HepG2 (cell line): ENCODE measurements at regions not wholly inside any gene's neighbourhood (a gene's known extent, or its start where the extent isn't known, plus 50 kb on each side); places are given as distances from the start of the nearest gene placed in this dataset.

Experiments
- CC2D1A ChIP-seq: sonication (generic); formaldehyde crosslinking; IDR thresholded peaks from 2 replicates; pipeline ENCODE4 v1.8.1; 2023; ENCODE audit warnings: mild to moderate bottlenecking, missing genetic modification reagents
- ESRRA ChIP-seq: sonication (generic); formaldehyde crosslinking; IDR thresholded peaks from 2 replicates; pipeline ENCODE4 v1.5.1; 2020; ENCODE audit warnings: mild to moderate bottlenecking, low read depth, missing genetic modification reagents
- GABPA ChIP-seq, 2 experiments: IDR thresholded peaks; 2 replicates each; pipeline ENCODE4 v1.6.1; 2011 to 2016; ENCODE audit warnings: low read depth in 2 of 2, low read length in 1 of 2, missing biosample characterization in 1 of 2, missing genetic modification characterization in 1 of 2
- HDAC6 ChIP-seq: fragments of 200-600 bp; sonication (generic); IDR thresholded peaks from 2 replicates; pipeline ENCODE4 v1.7.0; 2017; ENCODE audit warnings: mild to moderate bottlenecking, antibody characterized with exemption, low read length, low read depth
- HMGA1 ChIP-seq: sonication (generic); formaldehyde crosslinking; conservative IDR thresholded peaks from 2 replicates; pipeline ENCODE4 v1.4.0; 2020; ENCODE audit warnings: missing genetic modification reagents
- KDM5B ChIP-seq: sonication (generic); formaldehyde crosslinking; IDR thresholded peaks from 2 replicates; pipeline ENCODE4 v1.4.0; 2020; ENCODE audit warnings: missing genetic modification reagents, mild to moderate bottlenecking, borderline replicate concordance
- KLF13 ChIP-seq: sonication (generic); formaldehyde crosslinking; IDR thresholded peaks from 2 replicates; pipeline ENCODE4 v1.4.0; 2020; ENCODE audit warnings: mild to moderate bottlenecking, missing genetic modification reagents
- SMAD1 ChIP-seq: sonication (generic); formaldehyde crosslinking; IDR thresholded peaks from 2 replicates; pipeline ENCODE4 v1.4.0; 2020; ENCODE audit warnings: missing genetic modification reagents, low read depth, mild to moderate bottlenecking, borderline replicate concordance
- TP53 ChIP-seq: sonication (generic); formaldehyde crosslinking; conservative IDR thresholded peaks from 2 replicates; pipeline ENCODE4 v1.4.0; 2020; ENCODE audit warnings: missing genetic modification reagents
- ZBTB20 ChIP-seq: sonication (generic); formaldehyde crosslinking; IDR thresholded peaks from 2 replicates; pipeline ENCODE4 v1.8.1; 2023; ENCODE audit warnings: missing genetic modification reagents, low read depth, mild to moderate bottlenecking, borderline replicate concordance
- ZMYM4 ChIP-seq: sonication (generic); formaldehyde crosslinking; IDR thresholded peaks from 2 replicates; pipeline ENCODE4 v1.8.1; 2023; ENCODE audit warnings: mild to moderate bottlenecking, missing genetic modification reagents
- ZNF251 ChIP-seq: sonication (generic); formaldehyde crosslinking; IDR thresholded peaks from 2 replicates; pipeline ENCODE4 v1.9.0; 2021; ENCODE audit warnings: mild to moderate bottlenecking, missing genetic modification reagents
- ZNF3 ChIP-seq: IDR thresholded peaks from 2 replicates; pipeline ENCODE4 v1.7.0; 2017; ENCODE audit warnings: inconsistent platforms
- TF ChIP-seq, protein P1 (sequence below): sonication (generic); formaldehyde crosslinking; IDR thresholded peaks from 2 replicates; pipeline ENCODE4 v1.5.1; 2020; ENCODE audit warnings: mild to moderate bottlenecking, missing genetic modification reagents, borderline replicate concordance
- TF ChIP-seq, protein P2 (sequence below): sonication (generic); formaldehyde crosslinking; IDR thresholded peaks from 2 replicates; pipeline ENCODE4 v1.4.0; 2020; ENCODE audit warnings: mild to moderate bottlenecking, missing genetic modification reagents
- TF ChIP-seq, protein P3 (sequence below): sonication (generic); formaldehyde crosslinking; conservative IDR thresholded peaks from 2 replicates; pipeline ENCODE4 v1.5.0; 2020; ENCODE audit warnings: missing genetic modification reagents
- TF ChIP-seq, protein P4 (sequence below): sonication (generic); formaldehyde crosslinking; IDR thresholded peaks from 2 replicates; pipeline ENCODE4 v1.4.0; 2020; ENCODE audit warnings: mild to moderate bottlenecking, missing genetic modification reagents
- TF ChIP-seq, protein P5 (sequence below): sonication (generic); formaldehyde crosslinking; IDR thresholded peaks from 2 replicates; pipeline ENCODE4 v1.4.0; 2020; ENCODE audit warnings: mild to moderate bottlenecking, missing genetic modification reagents

DNA sequence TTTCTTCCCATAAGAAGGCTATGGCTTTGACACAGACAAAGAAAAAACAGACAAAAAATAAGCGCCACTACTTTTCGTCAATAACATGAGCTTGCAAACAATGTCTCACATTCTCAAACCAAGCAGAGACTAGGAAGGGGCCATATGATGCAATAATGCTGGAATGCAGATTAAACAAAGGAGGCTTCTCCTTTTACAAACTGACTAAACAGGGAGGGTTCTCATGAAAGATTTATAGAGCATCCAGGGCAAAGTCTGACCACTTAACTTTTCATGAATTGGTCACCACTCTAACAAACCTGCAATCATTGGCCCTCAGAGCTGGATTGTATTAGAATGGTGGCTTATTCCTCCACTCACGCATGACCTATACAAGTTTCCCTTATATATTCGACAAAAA is 663.3 kb upstream of the CHAC2 start (continued):
- TF ChIP-seq GABPA (IDR thresholded peaks at IDR 0.05; ENCODE audit: low read depth, low read length), result no peak
- TF ChIP-seq GABPA (CRISPR knock-in tag; IDR thresholded peaks at IDR 0.05; ENCODE audit: low read depth), result no peak
- TF ChIP-seq TP53, result no peak
- no peak for TF ChIP-seq SMAD1 (CRISPR knock-in tag)
- TF ChIP-seq, protein P1, sequence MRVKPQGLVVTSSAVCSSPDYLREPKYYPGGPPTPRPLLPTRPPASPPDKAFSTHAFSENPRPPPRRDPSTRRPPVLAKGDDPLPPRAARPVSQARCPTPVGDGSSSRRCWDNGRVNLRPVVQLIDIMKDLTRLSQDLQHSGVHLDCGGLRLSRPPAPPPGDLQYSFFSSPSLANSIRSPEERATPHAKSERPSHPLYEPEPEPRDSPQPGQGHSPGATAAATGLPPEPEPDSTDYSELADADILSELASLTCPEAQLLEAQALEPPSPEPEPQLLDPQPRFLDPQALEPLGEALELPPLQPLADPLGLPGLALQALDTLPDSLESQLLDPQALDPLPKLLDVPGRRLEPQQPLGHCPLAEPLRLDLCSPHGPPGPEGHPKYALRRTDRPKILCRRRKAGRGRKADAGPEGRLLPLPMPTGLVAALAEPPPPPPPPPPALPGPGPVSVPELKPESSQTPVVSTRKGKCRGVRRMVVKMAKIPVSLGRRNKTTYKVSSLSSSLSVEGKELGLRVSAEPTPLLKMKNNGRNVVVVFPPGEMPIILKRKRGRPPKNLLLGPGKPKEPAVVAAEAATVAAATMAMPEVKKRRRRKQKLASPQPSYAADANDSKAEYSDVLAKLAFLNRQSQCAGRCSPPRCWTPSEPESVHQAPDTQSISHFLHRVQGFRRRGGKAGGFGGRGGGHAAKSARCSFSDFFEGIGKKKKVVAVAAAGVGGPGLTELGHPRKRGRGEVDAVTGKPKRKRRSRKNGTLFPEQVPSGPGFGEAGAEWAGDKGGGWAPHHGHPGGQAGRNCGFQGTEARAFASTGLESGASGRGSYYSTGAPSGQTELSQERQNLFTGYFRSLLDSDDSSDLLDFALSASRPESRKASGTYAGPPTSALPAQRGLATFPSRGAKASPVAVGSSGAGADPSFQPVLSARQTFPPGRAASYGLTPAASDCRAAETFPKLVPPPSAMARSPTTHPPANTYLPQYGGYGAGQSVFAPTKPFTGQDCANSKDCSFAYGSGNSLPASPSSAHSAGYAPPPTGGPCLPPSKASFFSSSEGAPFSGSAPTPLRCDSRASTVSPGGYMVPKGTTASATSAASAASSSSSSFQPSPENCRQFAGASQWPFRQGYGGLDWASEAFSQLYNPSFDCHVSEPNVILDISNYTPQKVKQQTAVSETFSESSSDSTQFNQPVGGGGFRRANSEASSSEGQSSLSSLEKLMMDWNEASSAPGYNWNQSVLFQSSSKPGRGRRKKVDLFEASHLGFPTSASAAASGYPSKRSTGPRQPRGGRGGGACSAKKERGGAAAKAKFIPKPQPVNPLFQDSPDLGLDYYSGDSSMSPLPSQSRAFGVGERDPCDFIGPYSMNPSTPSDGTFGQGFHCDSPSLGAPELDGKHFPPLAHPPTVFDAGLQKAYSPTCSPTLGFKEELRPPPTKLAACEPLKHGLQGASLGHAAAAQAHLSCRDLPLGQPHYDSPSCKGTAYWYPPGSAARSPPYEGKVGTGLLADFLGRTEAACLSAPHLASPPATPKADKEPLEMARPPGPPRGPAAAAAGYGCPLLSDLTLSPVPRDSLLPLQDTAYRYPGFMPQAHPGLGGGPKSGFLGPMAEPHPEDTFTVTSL, result peak; percentile 72; the same call in 1 of the 2 replicates
- no peak for TF ChIP-seq ZNF251 (CRISPR knock-in tag)
- TF ChIP-seq KDM5B (CRISPR knock-in tag), result no peak
- no peak for TF ChIP-seq ZNF3
- peak; percentile 73 for TF ChIP-seq ZMYM4 (CRISPR knock-in tag)
- TF ChIP-seq HDAC6, result no peak
- no peak for TF ChIP-seq HMGA1 (CRISPR knock-in tag)
- no peak for TF ChIP-seq KLF13 (CRISPR knock-in tag)
- TF ChIP-seq, protein P2, sequence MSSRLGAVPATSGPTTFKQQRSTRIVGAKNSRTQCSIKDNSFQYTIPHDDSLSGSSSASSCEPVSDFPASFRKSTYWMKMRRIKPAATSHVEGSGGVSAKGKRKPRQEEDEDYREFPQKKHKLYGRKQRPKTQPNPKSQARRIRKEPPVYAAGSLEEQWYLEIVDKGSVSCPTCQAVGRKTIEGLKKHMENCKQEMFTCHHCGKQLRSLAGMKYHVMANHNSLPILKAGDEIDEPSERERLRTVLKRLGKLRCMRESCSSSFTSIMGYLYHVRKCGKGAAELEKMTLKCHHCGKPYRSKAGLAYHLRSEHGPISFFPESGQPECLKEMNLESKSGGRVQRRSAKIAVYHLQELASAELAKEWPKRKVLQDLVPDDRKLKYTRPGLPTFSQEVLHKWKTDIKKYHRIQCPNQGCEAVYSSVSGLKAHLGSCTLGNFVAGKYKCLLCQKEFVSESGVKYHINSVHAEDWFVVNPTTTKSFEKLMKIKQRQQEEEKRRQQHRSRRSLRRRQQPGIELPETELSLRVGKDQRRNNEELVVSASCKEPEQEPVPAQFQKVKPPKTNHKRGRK, result no peak
- no peak for TF ChIP-seq CC2D1A (CRISPR knock-in tag)
- TF ChIP-seq, protein P3, sequence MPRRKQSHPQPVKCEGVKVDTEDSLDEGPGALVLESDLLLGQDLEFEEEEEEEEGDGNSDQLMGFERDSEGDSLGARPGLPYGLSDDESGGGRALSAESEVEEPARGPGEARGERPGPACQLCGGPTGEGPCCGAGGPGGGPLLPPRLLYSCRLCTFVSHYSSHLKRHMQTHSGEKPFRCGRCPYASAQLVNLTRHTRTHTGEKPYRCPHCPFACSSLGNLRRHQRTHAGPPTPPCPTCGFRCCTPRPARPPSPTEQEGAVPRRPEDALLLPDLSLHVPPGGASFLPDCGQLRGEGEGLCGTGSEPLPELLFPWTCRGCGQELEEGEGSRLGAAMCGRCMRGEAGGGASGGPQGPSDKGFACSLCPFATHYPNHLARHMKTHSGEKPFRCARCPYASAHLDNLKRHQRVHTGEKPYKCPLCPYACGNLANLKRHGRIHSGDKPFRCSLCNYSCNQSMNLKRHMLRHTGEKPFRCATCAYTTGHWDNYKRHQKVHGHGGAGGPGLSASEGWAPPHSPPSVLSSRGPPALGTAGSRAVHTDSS (CRISPR knock-in tag), result no peak
- no peak for TF ChIP-seq ZBTB20 (CRISPR knock-in tag)
- TF ChIP-seq, protein P4, sequence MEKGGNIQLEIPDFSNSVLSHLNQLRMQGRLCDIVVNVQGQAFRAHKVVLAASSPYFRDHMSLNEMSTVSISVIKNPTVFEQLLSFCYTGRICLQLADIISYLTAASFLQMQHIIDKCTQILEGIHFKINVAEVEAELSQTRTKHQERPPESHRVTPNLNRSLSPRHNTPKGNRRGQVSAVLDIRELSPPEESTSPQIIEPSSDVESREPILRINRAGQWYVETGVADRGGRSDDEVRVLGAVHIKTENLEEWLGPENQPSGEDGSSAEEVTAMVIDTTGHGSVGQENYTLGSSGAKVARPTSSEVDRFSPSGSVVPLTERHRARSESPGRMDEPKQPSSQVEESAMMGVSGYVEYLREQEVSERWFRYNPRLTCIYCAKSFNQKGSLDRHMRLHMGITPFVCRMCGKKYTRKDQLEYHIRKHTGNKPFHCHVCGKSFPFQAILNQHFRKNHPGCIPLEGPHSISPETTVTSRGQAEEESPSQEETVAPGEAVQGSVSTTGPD, result no peak
- no peak for TF ChIP-seq ESRRA (CRISPR knock-in tag)
- TF ChIP-seq, protein P5, sequence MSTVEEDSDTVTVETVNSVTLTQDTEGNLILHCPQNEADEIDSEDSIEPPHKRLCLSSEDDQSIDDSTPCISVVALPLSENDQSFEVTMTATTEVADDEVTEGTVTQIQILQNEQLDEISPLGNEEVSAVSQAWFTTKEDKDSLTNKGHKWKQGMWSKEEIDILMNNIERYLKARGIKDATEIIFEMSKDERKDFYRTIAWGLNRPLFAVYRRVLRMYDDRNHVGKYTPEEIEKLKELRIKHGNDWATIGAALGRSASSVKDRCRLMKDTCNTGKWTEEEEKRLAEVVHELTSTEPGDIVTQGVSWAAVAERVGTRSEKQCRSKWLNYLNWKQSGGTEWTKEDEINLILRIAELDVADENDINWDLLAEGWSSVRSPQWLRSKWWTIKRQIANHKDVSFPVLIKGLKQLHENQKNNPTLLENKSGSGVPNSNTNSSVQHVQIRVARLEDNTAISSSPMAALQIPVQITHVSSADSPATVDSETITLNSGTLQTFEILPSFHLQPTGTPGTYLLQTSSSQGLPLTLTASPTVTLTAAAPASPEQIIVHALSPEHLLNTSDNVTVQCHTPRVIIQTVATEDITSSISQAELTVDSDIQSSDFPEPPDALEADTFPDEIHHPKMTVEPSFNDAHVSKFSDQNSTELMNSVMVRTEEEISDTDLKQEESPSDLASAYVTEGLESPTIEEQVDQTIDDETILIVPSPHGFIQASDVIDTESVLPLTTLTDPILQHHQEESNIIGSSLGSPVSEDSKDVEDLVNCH (CRISPR knock-in tag), result no peak
